Neutrophil (primary cell): ENCODE measurements at regions not wholly inside any gene's neighbourhood (a gene's known extent, or its start where the extent isn't known, plus 50 kb on each side); places are given as distances from the start of the nearest gene placed in this dataset.

ENCODE experiments used
- H3K27ac ChIP-seq: fragments of 200-600 bp; sonication (generic); 2 replicates; pipeline ENCODE4 v1.5.1; 2016; ENCODE audit warnings: mild to moderate bottlenecking, moderate library complexity
- H3K27me3 ChIP-seq: fragments of 200-600 bp; sonication (generic); 2 replicates; pipeline ENCODE4 v1.6.0; 2016; ENCODE audit warnings: mild to moderate bottlenecking
- H3K36me3 ChIP-seq: fragments of 200-600 bp; sonication (generic); 2 replicates; pipeline ENCODE4 v1.5.1; 2017
- H3K4me1 ChIP-seq, 2 experiments: fragments of 200-600 bp in 1 of 2; sonication (generic) in 1 of 2; 1 replicate in 1 of 2; 2 replicates in 1 of 2; pipeline versions ENCODE4 v1.5.1 to v1.6.1; 2013 to 2016; ENCODE audit warnings: low read depth in 1 of 2, low read length in 1 of 2, mild to moderate bottlenecking in 1 of 2, moderate library complexity in 1 of 2; ENCODE audit not compliant: control insufficient read depth in 1 of 2, insufficient read depth in 1 of 2
- H3K4me3 ChIP-seq, 2 experiments: fragments of 200-600 bp in 1 of 2; sonication (generic) in 1 of 2; 1 replicate in 1 of 2; 2 replicates in 1 of 2; pipeline ENCODE4 v1.5.1; 2013 to 2016; ENCODE audit warnings: low read depth in 1 of 2, low read length in 1 of 2, mild to moderate bottlenecking in 1 of 2, moderate library complexity in 1 of 2
- H3K9me3 ChIP-seq: fragments of 200-600 bp; sonication (generic); 2 replicates; pipeline ENCODE4 v1.5.1; 2016
- TF ChIP-seq, protein P1 (sequence below): fragments of 200-600 bp; sonication (generic); IDR thresholded peaks from 2 replicates; pipeline ENCODE4 v1.5.1; 2016; ENCODE audit warnings: antibody characterized with exemption

DNA sequence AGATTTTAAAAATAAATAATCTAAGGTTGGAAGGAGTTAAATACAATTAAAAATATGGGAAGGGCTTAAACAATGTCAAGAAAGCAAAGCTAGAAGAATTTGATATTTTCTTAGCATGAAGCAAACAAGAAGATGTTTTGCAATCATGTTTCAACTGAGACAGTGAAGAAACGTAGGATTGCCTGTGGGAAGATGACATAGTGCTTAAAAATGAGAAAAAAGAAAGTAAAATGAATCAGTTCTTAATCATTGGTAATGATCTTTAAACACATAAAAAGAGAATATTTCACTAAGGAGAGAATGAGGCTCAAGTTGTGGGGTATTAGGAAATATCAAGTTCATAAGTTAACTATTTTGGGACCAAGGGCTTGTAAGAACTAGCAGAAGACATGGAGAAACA lies 855.0 kb downstream of the METTL15 start:
- Histone ChIP-seq H3K4me3 (no peak overlapping the region), H3K27me3 (no peaks in the 10 kb centered on the region), H3K4me1 (no peaks in the 10 kb centered on the region), H3K27ac (no peak overlapping the region), H3K36me3 (no peaks in the 10 kb centered on the region), H3K9me3 (no peaks in the 10 kb centered on the region)
- TF ChIP-seq, protein P1, sequence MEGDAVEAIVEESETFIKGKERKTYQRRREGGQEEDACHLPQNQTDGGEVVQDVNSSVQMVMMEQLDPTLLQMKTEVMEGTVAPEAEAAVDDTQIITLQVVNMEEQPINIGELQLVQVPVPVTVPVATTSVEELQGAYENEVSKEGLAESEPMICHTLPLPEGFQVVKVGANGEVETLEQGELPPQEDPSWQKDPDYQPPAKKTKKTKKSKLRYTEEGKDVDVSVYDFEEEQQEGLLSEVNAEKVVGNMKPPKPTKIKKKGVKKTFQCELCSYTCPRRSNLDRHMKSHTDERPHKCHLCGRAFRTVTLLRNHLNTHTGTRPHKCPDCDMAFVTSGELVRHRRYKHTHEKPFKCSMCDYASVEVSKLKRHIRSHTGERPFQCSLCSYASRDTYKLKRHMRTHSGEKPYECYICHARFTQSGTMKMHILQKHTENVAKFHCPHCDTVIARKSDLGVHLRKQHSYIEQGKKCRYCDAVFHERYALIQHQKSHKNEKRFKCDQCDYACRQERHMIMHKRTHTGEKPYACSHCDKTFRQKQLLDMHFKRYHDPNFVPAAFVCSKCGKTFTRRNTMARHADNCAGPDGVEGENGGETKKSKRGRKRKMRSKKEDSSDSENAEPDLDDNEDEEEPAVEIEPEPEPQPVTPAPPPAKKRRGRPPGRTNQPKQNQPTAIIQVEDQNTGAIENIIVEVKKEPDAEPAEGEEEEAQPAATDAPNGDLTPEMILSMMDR: no peak

DNA sequence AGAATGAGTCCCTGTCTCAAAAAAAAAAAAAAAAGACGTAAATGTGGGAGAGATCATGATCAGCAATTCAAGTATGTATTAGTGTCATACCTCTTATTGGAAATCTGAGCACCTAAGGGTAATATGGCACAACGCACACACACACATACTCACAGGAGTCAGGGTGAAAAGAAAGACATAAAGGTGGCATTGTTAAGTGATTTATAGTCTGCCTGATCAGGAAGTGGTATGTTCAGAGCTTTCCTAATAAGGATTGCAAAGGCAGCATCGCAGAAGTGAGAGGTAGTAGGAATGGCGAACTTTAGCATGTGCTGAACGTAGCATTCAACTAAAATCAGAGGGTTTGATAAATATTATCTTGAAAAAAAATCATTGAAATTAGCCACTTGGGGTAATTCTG lies 854.3 kb downstream of the METTL15 start:
- Histone ChIP-seq H3K4me1 (no peaks in the 10 kb centered on the region), H3K9me3 (no peaks in the 10 kb centered on the region), H3K36me3 (no peaks in the 10 kb centered on the region), H3K27ac (no peak overlapping the region), H3K4me3 (no peak overlapping the region), H3K27me3 (no peaks in the 10 kb centered on the region)
- TF ChIP-seq, protein P1: no peak

DNA sequence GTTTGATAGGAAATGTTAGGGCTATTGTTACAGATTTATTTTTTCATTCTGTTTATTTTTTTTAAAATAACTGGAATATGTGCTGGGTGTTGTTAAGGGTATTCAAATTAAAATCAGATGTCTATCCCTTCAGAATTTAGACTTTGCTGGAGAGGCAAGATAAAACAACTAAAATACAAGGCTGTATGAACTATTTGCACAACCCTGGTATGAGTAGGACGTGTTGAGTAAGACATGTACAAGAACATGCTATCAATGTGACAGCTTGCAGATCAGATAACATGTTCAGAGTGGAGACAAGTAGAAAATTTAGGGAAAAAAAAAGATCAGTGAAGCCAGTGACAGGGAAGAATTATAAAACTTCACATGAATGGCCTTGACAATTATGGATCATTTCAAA lies 853.5 kb downstream of the METTL15 start:
- Histone ChIP-seq H3K36me3 (no peaks in the 10 kb centered on the region), H3K9me3 (no peaks in the 10 kb centered on the region), H3K27me3 (no peaks in the 10 kb centered on the region), H3K27ac (no peak overlapping the region), H3K4me1 (no peaks in the 10 kb centered on the region), H3K4me3 (no peak overlapping the region)
- TF ChIP-seq, protein P1: no peak

DNA sequence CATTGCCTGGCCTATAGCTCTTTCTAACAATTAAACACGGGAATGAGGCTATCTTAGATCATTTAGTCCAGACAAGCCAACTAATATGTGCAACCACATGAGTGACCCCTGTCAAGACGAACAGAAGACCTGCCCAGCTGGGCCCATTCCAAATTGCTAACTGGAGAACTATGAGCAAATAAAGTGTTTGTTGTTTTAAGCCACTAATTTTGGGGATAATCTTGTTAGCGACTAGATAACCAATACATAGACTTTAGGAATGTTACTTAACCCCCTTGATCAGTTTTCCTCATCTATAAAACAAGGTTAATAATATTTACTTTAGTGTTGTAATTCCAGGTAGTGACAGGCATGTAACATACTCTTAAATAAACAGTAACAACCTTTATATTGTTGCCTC lies 848.3 kb downstream of the METTL15 start:
- H3K36me3 ChIP-seq: no peaks in the 10 kb centered on the region
- no peak overlapping the region for H3K4me3 ChIP-seq
- no peaks in the 10 kb centered on the region for H3K27me3 ChIP-seq
- no peaks in the 10 kb centered on the region for H3K4me1 ChIP-seq
- no peak overlapping the region for H3K27ac ChIP-seq
- H3K9me3 ChIP-seq: no peaks in the 10 kb centered on the region
- TF ChIP-seq, protein P1: no peak

DNA sequence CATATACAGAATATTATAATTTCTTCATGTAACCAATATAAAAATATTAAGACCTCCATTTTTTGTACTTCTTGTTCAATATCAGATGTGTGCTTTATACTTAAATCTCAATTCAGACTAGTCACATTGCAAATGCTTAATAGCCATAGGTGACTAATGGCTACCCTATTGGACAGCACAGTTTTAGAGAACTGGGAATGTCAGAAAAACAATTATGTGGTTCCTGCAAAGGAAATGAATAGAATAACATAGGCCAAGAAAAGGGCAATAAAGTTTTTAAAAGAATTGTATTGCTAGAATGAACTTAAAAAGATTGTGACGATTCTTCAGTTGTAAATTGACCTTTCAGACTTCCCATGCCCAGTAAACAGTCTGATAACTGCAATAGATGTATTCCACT lies 843.0 kb downstream of the METTL15 start:
- Histone ChIP-seq H3K27ac (no peak overlapping the region), H3K4me1 (no peaks in the 10 kb centered on the region), H3K27me3 (no peaks in the 10 kb centered on the region), H3K9me3 (no peaks in the 10 kb centered on the region), H3K4me3 (no peak overlapping the region), H3K36me3 (no peaks in the 10 kb centered on the region)
- TF ChIP-seq, protein P1: no peak

DNA sequence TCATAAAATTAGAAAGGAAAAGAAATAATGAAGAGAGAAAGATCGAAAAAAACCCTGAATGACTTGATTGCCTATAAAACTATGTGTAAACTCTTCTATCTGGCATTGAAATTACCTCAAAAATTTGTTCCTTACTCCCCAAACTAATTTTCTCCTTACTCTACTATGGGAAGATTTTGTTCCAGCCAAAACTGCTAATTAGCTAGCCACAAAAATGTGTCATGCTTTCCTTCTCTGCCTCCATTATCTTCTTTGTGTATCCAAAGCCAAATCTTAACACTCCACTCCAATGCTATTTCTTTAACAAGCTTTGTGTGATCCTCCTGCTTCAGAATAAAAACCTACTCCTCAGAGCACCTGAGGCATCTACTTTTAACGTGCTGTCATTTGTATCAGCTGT lies 831.2 kb downstream of the METTL15 start:
- H3K4me3 ChIP-seq: no peak overlapping the region
- no peaks in the 10 kb centered on the region for H3K4me1 ChIP-seq
- TF ChIP-seq, protein P1: no peak
- no peaks in the 10 kb centered on the region for H3K36me3 ChIP-seq
- H3K27ac ChIP-seq: no peak overlapping the region
- no peaks in the 10 kb centered on the region for H3K9me3 ChIP-seq
- no peaks in the 10 kb centered on the region for H3K27me3 ChIP-seq
